ENCODE measurements at regions not wholly inside any gene's neighbourhood (a gene's known extent, or its start where the extent isn't known, plus 50 kb on each side); places are given as distances from the start of the nearest gene placed in this dataset.

- in situ Hi-C loops (cut with MboI): no loop called here
- intact Hi-C loops (cut with micrococcal nuclease; ENCODE audit: unreplicated experiment): no loop called here
- no TSS peak for BruUV-seq (replicated peaks)
- H3K9ac ChIP-seq (ENCODE audit: control insufficient read depth, insufficient read depth, low read length): no peak overlapping the region
- FAIRE-seq (no peak), DNase-seq (ENCODE audit: low read depth, low spot score) (no peak), ATAC-seq (no peak)
- 31% methylated on average over 2 of the region's 2 CpGs for WGBS (ENCODE audit: insufficient coverage, insufficient replicate concordance, low lambda C conversion rate, missing lambda C conversion rate)
- H3K4me3 ChIP-seq: no peak overlapping the region
- H3K4me1 ChIP-seq (ENCODE audit: control insufficient read depth, insufficient read depth, low read length): no peaks in the 10 kb centered on the region
- TF ChIP-seq ATF7 (IDR thresholded peaks at IDR 0.05; ENCODE audit: low read depth) (no peak), CREB1 (IDR thresholded peaks at IDR 0.05; ENCODE audit: low read depth) (no peak), SMAD5 (IDR thresholded peaks at IDR 0.05; ENCODE audit: low read depth) (no peak), BCL11A (IDR thresholded peaks at IDR 0.05; ENCODE audit: low read depth, low read length) (no peak), MLLT1 (IDR thresholded peaks at IDR 0.05) (no peak), POLR2AphosphoS5 (IDR thresholded peaks at IDR 0.05; ENCODE audit: low read length) (no peak), MXI1 (IDR thresholded peaks at IDR 0.05; ENCODE audit: low read depth, low read length) (no peak), ZBED1 (IDR thresholded peaks at IDR 0.05; ENCODE audit: borderline replicate concordance) (no peak), RBBP5 (conservative IDR thresholded peaks at IDR 0.05) (no peak)
- H4K20me1 ChIP-seq (ENCODE audit: control insufficient read depth, insufficient read depth): no peaks in the 10 kb centered on the region
- ChIA-PET CTCF (no interaction called here), POLR2A (no interaction called here), SMC1A (ENCODE audit: uncharacterized antibody, unreplicated experiment) (no interaction called here), RAD21 (ENCODE audit: unreplicated experiment) (no interaction called here)
- H3K27ac ChIP-seq (ENCODE audit: control insufficient read depth, insufficient read depth): no peak overlapping the region
- no peaks in the 10 kb centered on the region for H3K36me3 ChIP-seq (ENCODE audit: control insufficient read depth in 2 of 2, insufficient read depth in 2 of 2, low read length in 1 of 2)
- no peaks in the 10 kb centered on the region for H3K79me2 ChIP-seq (ENCODE audit: control insufficient read depth, insufficient read depth, low read length)
- H2AFZ ChIP-seq (ENCODE audit: control insufficient read depth, low read depth, low read length): no peak overlapping the region
- H3K4me2 ChIP-seq (ENCODE audit: control insufficient read depth, insufficient read depth): no peak overlapping the region
- H3K9me3 ChIP-seq (replicated peaks; ENCODE audit: control insufficient read depth, insufficient read depth, low read length): no peaks in the 10 kb centered on the region; the same call in 2 of the 3 replicates
- no peaks in the 10 kb centered on the region for H3K27me3 ChIP-seq (replicated peaks in 1 of 2; ENCODE audit: control insufficient read depth in 2 of 2, insufficient read depth in 2 of 2, low read length in 1 of 2)
Observed at GRCh38 chr15:45884289-45884688, 249.5 kb downstream of the SQOR start.

All from GM12878 (cell line).